Kidney epithelial cell (primary cell): ENCODE measurements at regions not wholly inside any gene's neighbourhood (a gene's known extent, or its start where the extent isn't known, plus 50 kb on each side); places are given as distances from the start of the nearest gene placed in this dataset.

ENCODE experiments used
- DNase-seq: peaks from one replicate; pipeline ENCODE4 v3.0.0-alpha.2; 2010; ENCODE audit warnings: low read depth
- H3K27me3 ChIP-seq: 2 replicates; pipeline ENCODE4 v1.6.0; 2011; ENCODE audit warnings: low read length; ENCODE audit not compliant: control insufficient read depth, insufficient read depth
- H3K36me3 ChIP-seq: 2 replicates; pipeline ENCODE4 v1.5.1; 2011; ENCODE audit warnings: low read length; ENCODE audit not compliant: control insufficient read depth, insufficient read depth
- H3K4me3 ChIP-seq: 2 replicates; pipeline ENCODE4 v1.5.1; 2011; ENCODE audit warnings: low read depth, mild to moderate bottlenecking, control low read depth, low read length
- CTCF ChIP-seq: IDR thresholded peaks from 2 replicates; pipeline ENCODE4 v1.5.1; 2011; ENCODE audit warnings: mild to moderate bottlenecking, moderate library complexity, low read length, control low read depth, inconsistent platforms; ENCODE audit not compliant: insufficient read depth, poor library complexity, severe bottlenecking

DNA sequence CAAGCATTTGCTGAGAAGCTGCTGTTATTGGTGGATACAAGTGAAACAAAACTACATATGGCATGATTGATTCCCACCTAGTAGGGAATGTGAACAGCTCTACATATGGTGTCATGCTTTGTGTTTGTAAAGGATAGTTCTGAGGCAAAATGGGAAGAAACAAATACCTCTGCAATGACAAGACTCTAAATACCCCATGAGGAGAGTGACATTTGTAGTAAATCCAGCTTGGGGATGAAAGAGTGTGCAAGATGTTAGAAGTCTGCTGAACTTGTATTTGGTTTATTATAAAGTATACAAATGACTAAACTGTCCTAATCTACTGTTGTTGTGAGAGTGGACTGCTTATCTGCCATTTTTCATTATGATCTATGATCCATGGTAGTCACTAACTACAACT lies 120.8 kb upstream of the HS3ST1 start:
- no peaks in the 10 kb centered on the region for H3K27me3 ChIP-seq
- no peaks in the 10 kb centered on the region for H3K36me3 ChIP-seq
- no peak for TF ChIP-seq CTCF
- H3K4me3 ChIP-seq = no peak overlapping the region
- no peak for DNase-seq

- Histone ChIP-seq H3K27me3 (no peaks in the 10 kb centered on the region), H3K36me3 (no peaks in the 10 kb centered on the region), H3K4me3 (no peak overlapping the region)
- peak; percentile 72 for DNase-seq
- TF ChIP-seq CTCF = no peak
Measured at GRCh38 chr4:11548597-11549082, 119.9 kb upstream of the HS3ST1 start.

- Histone ChIP-seq H3K36me3 (no peaks in the 10 kb centered on the region), H3K4me3 (no peak overlapping the region), H3K27me3 (no peaks in the 10 kb centered on the region)
- no peak for DNase-seq
- TF ChIP-seq CTCF = no peak
Measured at GRCh38 chr4:11546391-11547175, 117.9 kb upstream of the HS3ST1 start.

DNA sequence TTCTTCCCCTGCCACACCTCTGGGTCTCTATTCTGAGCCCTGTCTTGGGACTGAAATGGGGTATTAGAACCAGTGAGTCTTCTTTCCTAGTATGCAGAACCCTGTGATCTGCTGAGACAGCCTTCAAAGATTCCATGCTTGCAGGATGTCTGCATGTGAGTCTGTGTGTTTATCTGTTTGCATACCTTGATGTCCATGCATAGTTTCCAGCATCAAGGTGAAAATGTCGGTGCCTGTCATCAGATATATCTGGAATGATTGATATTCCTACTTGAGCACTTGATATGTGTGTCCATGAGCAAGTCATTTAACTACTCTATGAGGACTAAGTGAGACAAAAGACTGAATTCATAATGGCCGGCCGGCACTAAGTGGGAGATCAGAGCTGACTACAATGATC lies 117.0 kb upstream of the HS3ST1 start:
- TF ChIP-seq CTCF = no peak
- Histone ChIP-seq H3K4me3 (no peak overlapping the region), H3K27me3 (no peaks in the 10 kb centered on the region), H3K36me3 (no peaks in the 10 kb centered on the region)
- DNase-seq = no peak

- no peaks in the 10 kb centered on the region for H3K36me3 ChIP-seq
- no peak overlapping the region for H3K4me3 ChIP-seq
- no peaks in the 10 kb centered on the region for H3K27me3 ChIP-seq
- no peak for DNase-seq
- TF ChIP-seq CTCF = no peak
Measured at GRCh38 chr4:11544211-11544610, 115.5 kb upstream of the HS3ST1 start.

GRCh38 chr4:11543706-11544105 lies 115.0 kb upstream of the HS3ST1 start:
- TF ChIP-seq CTCF = no peak
- Histone ChIP-seq H3K36me3 (no peaks in the 10 kb centered on the region), H3K4me3 (no peak overlapping the region), H3K27me3 (no peaks in the 10 kb centered on the region)
- no peak for DNase-seq
